Testis (tissue), 2 donors: ENCODE measurements at regions not wholly inside any gene's neighbourhood (a gene's known extent, or its start where the extent isn't known, plus 50 kb on each side); places are given as distances from the start of the nearest gene placed in this dataset.

Experiments
- CTCF ChIP-seq, 3 experiments: fragments of 450-650 bp in 2 of 3; fragments of 200-600 bp in 1 of 3; sonication (generic) in 1 of 3; IDR thresholded peaks; one replicate each; pipeline ENCODE4 v1.5.1; 2016 to 2019; ENCODE audit warnings: antibody characterized with exemption in 3 of 3, mild to moderate bottlenecking in 2 of 3, moderate library complexity in 1 of 3
- POLR2A ChIP-seq: fragments of 450-650 bp; IDR thresholded peaks from one replicate; pipeline ENCODE4 v1.6.1; 2017; ENCODE audit warnings: antibody characterized with exemption, mild to moderate bottlenecking, moderate library complexity

GRCh38 chr10:113971349-113971973 is 72.2 kb upstream of the ADRB1 start:
- TF ChIP-seq CTCF (IDR thresholded peaks at IDR 0.05) (no peak), POLR2A (no peak)
